HL-60 (cell line): ENCODE measurements at regions not wholly inside any gene's neighbourhood (a gene's known extent, or its start where the extent isn't known, plus 50 kb on each side); places are given as distances from the start of the nearest gene placed in this dataset.

Experiments
- POLR2AphosphoS5 ChIP-seq: IDR thresholded peaks from 2 replicates; pipeline ENCODE4 v1.6.1; 2012; ENCODE audit warnings: low read depth
- TF ChIP-seq, protein P1 (sequence below): IDR thresholded peaks from one replicate; pipeline ENCODE4 v1.5.1; 2011; ENCODE audit warnings: low read length, control low read depth, inconsistent platforms; ENCODE audit not compliant: insufficient read depth

DNA sequence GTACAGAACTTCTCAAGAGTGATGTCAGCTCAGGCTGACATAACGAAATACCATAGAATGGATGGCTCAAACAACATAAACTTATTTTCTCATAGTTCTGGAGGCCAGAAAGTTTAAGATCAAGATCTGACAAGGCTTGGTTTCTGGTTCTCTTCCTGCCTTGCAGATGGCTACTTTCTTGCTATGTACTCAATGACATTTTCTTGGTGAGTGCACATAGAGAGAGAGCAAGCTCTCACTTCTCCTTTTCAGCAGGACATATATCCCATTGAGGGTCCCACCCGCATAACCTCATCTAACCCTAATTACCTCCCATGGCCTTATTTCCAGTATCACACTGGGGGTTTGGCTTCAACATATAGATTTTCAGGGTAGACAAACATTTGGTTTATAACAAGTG lies 1072.1 kb downstream of the PLOD2 start:
- TF ChIP-seq, protein P1, sequence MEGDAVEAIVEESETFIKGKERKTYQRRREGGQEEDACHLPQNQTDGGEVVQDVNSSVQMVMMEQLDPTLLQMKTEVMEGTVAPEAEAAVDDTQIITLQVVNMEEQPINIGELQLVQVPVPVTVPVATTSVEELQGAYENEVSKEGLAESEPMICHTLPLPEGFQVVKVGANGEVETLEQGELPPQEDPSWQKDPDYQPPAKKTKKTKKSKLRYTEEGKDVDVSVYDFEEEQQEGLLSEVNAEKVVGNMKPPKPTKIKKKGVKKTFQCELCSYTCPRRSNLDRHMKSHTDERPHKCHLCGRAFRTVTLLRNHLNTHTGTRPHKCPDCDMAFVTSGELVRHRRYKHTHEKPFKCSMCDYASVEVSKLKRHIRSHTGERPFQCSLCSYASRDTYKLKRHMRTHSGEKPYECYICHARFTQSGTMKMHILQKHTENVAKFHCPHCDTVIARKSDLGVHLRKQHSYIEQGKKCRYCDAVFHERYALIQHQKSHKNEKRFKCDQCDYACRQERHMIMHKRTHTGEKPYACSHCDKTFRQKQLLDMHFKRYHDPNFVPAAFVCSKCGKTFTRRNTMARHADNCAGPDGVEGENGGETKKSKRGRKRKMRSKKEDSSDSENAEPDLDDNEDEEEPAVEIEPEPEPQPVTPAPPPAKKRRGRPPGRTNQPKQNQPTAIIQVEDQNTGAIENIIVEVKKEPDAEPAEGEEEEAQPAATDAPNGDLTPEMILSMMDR: no peak
- TF ChIP-seq POLR2AphosphoS5: no peak
